HG03025 (cell line): ENCODE measurements at regions not wholly inside any gene's neighbourhood (a gene's known extent, or its start where the extent isn't known, plus 50 kb on each side); places are given as distances from the start of the nearest gene placed in this dataset.
"Not testable (repeated sequence)": the region's sequence is repeated elsewhere in the genome, so short reads cannot be mapped to it uniquely, and the experiment has no call there.

Experiments
- ATAC-seq: cut with Tn5 transposase; IDR thresholded peaks from one replicate; pipeline ENCODE4 v1.9.1; 2021; ENCODE audit warnings: mild to moderate bottlenecking, moderate library complexity; ENCODE audit not compliant: unreplicated experiment, low FRiP score

DNA sequence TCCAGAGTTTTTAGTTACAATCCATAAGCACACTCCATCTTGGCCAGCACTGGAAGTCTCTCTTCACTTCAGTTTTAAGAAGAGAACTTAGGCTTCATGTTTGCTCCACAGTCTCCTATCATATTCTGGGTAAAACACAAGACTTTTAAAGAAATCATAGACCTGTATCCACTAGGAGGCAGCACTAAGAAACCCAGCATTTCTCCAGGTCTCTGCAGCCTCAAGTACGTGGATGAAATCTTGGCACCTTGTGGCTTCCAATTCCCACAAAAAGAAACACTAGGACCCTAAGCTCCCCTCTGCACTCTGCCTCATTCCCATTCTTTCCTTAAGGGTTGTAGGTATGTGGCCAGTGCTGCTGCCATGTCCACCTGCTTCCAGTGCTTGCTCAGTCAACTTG lies 367.3 kb upstream of the CASK start:
- no peak for ATAC-seq

DNA sequence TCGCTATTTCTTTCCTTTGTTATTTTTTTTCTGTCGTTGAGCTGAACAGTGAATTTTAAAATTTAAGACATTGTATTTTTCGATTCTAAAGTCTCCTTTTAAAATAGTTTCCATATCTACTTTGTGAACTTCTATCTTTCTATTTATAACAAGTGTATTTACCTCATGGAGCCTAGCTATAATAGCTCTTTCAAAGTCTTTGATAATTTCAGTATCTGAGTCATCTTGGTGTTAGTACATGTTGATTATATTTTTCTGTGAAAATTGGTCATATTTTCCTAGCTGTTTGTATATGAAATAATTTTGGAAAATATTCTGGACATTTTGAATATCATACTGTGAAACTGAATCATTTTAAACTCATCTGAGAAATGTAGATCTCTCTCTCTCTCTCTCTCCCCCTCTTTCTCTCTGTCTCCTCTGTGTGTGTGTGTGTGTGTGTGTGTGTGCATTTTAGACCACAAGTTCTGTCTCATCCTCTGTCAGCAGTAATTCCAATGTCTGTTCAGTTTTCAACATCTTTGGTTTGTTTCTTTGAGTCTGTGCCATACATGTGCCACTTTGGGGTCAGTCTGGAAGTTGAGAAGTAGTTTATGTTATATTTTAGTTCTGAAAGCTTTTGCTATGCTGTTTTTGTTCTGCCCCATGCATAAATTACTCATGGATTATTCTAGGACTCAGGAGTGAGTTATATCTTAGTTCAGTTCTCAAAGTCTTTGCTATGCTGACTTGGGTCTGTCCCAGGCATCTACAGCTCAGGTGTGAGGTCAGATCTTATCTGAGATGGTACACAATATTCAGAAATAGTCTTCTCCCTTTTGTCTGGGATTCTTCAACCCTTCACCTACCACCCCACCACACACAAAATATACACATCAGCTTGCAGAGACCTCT lies 366.4 kb upstream of the CASK start:
- ATAC-seq = no peak

DNA sequence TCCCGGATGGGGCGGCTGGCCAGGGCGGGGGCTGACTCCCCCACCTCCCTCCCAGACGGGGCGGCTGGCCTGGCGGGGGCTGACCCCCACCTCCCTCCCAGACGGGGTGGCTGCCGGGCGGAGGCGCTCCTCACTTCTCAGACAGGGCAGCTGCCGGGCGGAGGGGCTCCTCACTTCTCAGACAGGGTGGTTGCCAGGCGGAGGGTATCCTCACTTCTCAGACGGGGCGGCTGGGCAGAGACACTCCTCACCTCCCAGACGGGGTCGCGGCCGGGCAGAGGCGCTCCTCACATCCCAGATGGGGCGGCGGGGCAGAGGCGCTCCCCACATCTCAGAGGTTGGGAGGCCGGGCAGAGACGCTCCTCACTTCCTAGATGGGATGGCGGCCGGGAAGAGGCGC lies 362.3 kb upstream of the CASK start:
- not testable (repeated sequence) for ATAC-seq

DNA sequence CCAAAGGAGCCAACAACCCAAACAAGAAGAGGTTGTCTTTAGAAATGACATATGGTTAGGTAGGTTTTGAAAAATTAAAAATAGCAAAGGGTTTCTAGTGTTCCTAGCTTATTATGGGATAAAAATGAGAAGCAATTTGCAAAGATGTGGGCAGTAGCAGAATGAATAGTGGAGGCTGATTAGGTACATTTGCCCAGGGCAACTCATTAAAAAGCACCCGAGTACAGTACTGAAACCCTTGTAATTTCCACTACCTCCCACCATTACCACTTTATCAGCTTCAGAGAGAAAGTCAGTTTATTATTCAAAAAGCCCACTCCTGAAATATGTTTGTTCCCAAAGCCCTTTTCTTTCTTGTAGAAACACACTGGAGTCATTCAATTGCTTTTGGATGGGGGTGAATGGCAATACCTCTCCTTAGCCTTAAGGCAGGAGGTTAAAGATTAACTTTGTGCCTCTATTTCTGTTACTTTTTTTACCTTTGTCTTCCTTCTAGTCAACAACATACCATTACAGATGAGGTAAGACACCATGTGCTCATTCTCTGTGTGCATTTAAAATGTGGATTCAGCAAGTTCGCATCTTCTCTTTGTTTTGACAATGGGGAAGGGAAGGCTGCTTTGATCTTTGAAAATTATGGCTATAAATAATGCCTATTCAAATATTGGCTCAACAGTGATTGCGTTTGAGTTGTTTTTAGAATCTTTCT lies 353.8 kb upstream of the CASK start:
- ATAC-seq = no peak

DNA sequence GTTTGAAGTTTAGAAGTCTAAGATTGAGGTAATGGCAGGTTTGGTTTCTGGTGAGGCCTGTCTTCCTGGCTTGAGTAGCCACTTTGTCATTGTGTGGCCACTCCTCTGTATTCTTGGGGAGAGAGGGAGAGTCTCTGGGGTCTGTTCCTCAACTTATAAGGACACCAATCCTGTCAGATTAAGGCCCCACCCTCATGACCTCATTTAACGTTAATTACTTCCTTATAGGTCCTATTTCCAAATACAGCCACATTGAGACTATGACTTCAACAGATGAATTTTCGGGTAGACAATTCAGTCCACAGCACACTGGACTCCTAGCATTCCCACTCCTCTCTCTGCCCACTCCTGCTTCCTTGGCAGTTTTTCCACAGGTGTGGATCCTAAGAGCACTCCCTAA lies 350.8 kb upstream of the CASK start:
- no peak for ATAC-seq

DNA sequence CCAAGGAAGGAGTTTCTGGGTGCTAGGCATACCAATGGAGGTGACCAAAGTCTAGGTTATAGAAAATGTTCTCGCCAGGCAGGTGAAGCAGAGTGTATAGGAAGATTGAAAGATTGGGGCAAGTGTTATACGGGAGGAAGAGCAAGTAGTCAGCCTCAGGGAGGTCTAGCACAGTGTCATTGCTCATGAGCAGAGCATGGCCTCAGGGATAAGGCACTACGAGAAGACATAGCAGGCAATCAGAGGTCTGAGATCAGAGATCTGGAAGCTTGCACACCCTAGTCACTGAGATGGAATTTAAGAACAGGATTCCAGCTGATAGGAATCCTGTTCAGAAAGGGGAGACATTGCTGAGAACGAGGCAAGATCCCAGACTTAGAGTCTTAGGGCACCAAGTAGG lies 350.0 kb upstream of the CASK start:
- ATAC-seq = no peak

DNA sequence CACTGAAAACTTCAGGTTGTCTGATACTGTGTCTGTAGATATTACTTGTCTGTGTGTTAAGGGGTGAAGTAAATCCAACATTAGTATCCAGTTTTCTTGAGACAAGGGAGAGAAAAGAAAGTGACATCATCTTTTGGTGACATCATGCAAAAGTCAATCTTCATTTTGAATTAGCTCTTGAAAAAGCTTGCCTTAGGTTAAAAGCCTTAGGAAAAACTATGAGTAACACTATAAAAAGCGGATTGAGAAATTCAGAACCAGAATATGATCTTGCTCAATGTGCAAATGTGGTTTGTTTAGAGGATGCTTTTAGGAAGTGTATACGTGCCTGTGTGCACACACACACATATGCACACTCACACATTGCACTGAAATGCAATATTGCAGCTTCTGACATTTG lies 345.8 kb upstream of the CASK start:
- no peak for ATAC-seq

DNA sequence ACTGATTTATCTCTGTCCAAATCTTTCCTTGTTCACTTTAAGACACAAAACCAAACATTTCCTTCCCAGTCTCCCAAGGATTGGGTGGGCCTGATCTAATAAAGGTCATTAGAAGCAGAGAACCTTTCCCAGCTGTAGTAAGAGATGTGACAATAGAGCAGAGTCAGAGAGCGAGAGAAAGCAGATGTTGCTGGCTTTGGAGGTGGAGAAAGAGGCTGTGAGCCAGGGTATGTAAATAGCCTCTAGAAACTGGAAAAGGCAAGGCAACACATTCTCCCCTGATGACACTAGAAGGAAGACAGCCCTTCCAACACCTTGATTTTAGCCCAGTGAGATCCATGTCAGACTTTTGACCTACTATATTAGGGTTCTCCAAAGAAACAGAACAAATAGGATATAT lies 337.5 kb upstream of the CASK start:
- ATAC-seq = no peak

DNA sequence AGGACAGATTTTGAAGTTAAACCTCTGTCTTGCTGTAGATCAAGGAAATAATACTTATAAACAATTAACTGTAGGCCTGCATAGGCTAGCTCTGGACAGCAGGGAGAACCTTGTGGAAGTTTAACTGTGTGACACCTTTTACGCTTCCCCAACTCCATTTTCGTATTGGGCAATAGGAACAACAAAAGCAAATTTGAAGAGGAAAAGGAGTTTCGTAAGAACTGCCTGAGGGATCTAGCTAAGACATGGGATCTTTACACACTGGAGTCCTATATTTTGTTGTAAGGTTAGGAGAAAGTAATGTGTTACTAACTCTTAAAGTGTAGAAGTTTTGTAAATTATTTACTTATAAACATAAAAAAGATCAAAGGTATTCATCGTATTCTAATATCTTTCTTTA lies 324.9 kb upstream of the CASK start:
- ATAC-seq = no peak

DNA sequence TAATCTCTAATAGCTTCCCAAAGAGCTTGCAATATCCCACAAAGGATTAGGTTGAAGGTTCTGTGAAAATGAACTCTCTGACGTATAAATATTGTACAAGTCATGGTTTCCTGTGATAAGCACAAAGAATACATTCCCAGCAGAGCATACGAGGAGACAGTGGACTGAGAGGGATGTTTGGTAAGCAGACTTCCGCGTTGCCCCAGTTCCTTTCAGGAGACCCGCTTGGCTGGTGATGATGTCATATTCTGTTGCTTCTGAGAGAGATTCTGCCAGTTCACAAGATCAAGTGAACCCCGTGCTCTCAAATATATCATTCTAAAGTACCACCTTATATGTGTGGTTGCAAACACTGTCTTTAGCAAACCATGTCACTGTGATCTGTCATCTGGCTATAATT lies 323.9 kb upstream of the CASK start:
- no peak for ATAC-seq

DNA sequence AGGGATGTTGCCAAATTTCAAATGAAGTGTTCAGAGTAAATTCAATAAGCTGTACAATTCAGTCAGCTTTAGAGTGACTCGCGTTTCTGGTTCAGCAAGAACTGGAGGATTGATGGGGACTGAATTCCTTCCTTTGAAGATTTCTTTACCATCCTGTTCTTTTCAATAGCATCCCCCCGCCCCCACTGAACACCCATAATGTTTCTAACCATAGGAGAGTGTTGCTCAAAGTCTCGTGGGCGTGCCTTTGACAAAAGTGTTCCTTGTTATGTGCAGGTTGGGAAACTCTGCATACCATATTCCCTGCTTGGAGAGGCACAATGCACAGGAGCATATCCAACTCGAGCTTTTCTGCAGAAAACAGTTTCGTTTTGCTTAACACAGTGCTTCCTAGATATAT lies 323.5 kb upstream of the CASK start:
- ATAC-seq = no peak

DNA sequence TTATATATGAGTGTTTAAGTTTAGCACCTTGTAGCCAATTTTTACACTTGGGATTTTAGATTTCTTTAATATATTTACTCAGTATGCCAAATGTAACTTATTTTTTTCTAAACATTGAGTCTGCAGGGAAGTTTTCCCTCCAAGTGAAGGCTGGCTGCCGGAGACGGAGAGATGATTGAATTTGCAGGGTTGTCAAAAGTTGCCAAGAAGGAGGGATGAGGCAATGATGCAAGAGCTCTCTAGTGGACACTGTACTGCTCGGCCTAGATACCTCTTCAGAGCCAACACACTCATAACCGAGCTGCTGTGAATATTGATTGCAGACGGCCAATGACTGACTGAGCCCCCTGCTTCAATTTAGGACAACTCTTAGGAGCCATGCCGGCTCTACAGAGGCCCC lies 318.6 kb upstream of the CASK start:
- ATAC-seq = no peak

DNA sequence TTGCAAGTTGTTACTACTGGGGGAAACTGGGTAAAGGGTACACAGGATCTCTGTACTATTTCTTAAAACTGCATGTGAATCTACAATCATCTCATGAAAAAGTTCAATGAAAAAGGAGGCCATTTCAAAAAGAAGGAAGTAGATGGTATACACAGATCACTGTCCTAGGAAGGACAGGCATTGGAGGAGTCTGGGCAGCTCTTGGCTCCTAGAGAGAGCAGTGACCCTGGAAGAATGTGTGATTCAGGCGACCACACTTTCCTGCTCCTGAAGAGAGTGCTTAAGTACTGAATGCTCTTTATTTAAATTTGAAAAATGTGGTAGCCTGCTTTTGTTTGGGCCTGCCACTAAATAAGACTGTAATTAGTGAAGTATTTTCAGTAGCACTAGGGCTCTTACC lies 318.1 kb upstream of the CASK start:
- no peak for ATAC-seq

DNA sequence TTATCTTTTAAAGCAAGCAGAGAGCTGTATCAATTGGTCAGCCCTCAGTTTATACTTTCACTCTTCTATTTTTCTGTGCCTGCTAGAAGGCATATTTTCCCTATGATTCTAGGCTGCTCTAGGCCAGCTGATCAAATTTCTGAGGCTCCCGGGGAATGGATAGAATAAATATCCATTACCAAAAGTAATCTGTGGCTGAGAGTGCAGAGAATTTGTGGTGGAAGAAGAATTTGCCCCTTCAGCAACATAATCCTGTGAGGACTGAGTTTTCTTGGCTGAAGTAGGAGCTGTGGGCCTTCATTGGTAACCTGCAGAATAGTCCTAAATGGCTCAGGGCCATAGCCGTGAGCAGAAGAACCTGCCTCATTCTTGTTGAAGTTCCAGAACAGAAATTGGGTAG lies 314.6 kb upstream of the CASK start:
- no peak for ATAC-seq

DNA sequence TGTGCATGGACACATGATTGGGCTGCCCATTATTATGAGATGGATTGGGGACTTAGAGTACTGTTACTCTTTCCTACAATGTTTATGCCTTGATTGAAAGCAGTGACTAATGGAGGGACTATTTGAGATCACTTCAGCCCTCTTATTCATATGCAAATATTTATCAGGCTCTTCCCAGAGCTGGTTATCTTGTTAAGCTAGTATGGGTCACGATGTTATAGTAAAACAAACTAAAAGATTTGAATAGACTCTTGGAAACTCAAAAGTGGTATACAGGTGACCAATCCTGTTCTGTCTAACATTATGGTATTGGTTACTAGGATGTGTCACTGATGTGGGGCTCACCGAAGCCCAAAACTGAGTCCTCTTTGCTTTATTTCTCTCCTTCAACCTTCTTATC lies 306.2 kb upstream of the CASK start:
- ATAC-seq = no peak

DNA sequence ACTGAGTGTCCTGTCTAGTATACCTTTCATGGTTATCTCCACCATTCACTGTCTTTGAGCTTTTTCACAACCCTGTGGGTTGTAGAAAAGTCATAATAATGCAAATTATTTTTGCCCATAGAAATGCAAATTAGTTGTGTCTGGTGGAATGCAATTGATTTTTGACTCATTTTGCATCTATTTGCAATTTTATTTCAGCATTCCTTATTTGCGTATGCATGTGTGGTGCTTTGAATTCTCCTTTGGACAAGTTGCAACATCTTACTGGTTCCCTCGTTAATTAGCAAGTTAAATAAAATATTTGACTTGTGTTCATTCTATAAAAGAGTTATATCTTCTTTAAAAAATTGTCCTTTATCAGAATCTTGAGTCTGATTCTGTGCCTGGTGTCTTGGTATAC lies 297.3 kb upstream of the CASK start:
- ATAC-seq = no peak

DNA sequence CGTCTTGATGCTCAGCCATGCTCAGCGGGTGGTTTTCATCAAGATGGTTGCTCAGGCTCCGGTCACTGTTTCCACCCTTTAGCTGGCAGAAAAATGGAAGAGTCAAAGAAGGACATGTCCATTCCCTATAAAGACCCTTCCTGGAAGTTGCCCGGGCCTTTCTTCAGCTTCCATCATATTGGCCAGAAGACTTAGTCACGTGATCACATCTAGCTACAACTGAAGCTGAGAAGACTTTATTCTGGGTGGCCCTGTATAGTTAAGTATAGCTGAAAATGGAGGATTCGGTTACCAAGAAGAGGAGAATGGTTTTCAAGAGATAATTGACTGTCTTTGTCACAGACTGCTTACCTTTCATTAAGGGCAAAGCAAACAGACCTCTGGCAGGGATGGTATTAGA lies 296.7 kb upstream of the CASK start:
- ATAC-seq = no peak

DNA sequence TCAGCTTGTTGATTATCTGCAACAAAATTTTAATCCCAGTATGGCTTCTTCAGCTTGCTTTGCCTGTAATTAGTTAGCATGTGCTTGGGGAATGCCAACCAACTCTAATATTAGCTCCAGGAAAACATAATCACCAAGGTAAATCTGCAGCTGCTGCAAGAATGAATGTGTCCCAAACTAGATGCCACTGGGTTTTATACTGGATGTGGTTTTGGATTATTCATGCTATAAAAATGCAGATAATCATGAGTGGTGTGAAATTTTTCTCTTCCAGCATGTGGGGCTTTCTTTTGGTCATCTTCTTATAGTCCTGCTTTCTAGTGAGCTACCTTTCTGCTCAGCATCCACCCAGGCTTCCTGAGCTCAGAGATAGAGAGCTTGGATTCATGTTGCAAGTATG lies 295.9 kb upstream of the CASK start:
- ATAC-seq = no peak

DNA sequence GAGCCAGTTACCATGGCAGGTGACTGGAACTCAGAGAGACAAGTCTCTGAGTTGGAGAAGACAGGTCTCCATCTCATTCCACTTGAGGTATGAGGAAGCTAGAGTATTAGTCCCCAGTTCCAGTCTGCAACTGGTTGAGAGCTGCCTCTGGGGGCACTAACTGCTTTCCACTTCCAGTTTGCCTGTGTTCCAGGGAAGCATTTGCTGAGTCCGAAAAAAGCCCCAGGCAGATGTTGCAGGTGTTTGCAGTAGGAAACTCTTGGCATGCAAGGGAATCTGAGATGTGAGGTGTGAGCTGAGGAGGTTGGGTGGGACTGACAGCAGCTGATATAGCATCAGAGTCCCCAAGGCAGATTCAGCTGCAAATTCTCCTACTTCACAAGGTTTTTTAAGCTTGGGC lies 272.2 kb upstream of the CASK start:
- ATAC-seq = no peak

DNA sequence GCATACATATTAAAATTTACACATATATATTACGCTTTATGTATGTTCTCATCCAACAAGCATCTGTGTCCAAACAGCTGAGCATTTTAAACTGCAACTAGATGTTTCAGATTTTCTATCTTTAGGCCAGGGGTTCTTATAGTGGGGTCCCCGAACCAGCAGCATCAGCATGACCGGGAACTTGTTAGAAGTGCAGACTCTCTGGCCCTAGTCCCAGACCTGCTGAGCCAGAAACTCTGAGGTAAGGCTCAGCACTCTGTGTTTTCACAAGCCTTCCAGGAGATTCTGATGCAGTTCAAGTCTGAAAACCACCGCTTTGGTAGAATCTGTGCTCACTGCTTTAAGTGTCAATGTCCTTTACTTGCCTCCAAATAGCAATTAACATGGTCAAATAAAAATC lies 266.2 kb upstream of the CASK start:
- ATAC-seq = no peak

DNA sequence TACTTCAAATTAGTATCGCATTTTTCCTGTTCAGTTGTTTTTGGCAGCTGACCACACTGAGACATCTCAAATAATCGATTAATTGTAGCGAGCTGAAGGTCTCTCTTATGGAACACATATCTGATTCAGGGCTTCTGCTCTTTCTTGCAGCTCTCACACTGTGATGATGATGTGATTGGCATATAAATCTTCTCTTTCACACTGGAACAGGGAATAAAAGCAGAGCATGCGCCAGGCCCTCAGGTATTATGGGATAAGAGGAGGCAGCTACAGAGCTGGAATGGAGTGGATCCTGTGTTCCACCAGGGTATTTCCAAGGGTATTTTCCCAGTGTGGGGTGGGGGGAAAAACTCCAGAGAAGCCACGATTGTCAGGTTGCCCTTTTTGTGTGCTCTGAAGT lies 265.4 kb upstream of the CASK start:
- ATAC-seq = no peak

DNA sequence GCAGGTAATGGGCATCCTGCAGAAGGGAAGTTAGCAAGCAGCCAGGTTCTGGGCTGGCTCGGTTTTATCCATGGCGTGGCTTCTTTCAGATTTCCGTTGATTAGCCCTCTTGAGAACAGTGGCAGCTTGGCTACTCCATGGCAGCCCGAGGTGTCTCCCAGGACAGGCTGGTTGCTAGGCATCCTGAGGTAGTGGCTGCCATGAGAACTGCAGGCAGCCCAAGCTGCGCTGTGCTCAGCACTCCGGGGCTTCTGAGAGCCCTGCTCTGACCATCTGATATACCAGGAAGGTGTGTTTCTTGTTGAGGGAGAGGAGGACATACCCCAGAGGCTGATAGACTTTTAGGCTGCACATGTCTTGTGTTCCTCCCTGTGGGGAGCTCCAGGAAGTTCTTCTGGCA lies 253.4 kb upstream of the CASK start:
- ATAC-seq = no peak
